Bone marrow (tissue), 2 donors: ENCODE measurements at regions not wholly inside any gene's neighbourhood (a gene's known extent, or its start where the extent isn't known, plus 50 kb on each side); places are given as distances from the start of the nearest gene placed in this dataset.
"Not testable (repeated sequence)": the region's sequence is repeated elsewhere in the genome, so short reads cannot be mapped to it uniquely, and the experiment has no call there.

ENCODE experiments used
- DNase-seq, 2 donors: peaks; one replicate each; lab custom pipeline; 2025; lab: John Stamatoyannopoulos, UW

DNA sequence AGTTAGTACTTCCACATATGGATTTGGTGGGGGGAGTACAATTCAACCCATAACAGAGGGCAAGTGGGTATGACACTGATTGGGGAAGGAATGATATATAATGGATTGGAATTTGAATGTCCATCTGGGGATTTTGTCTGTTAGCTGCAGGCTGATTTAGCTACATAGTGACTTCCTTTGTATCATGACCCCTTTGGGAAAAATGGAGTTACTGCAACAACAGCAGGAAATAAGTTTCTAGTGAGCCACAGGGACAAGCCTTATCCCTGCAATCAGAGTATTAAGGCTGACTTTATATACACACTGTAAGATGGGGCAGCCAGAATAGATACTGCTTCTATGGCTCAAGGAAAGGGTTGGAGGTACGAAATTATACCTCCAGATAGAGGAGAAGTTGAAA lies 404.4 kb upstream of the MEIS1 start:
- no peak for DNase-seq

DNA sequence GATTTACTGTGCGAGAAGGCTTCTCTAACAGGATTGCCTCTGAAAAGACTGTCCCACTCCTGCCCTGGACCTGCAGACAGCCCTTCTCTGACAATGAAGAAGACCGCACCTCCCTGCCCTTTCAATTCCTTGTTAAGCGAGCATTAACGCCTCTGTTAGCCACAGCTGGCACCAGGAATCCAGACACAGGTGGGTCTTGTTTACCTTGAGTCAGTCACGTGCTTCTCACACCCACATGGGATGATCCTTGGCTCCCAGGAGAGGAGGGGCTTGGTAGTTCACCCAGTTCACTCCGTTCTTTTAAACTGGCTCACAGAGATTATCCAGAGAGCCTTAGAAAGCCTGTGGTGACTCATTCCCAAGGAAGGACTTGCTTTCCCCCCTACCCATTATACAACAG lies 410.5 kb upstream of the MEIS1 start:
- DNase-seq: no peak

DNA sequence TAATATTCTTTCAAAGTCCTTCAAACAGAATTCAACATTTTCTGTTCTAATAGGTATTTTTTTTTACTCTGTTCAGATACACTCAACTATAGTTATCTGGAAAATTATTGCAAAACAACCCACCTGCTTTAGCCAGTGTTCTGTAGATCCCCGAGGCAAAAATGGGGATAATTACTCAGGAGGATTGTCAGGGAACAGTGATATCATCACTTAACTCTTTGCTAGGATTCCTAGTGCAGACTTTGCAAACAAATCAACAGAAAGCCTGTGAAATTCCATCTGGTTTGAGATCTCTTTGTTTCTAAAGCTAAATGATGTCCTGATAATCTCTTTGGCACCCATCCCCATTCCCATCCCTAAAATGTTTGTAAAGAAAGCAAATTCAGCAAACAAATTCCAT lies 413.6 kb upstream of the MEIS1 start:
- no peak for DNase-seq

GRCh38 chr2:66017763-66018162 lies 417.2 kb upstream of the MEIS1 start:
- DNase-seq: no peak

GRCh38 chr2:66014450-66014849 lies 420.5 kb upstream of the MEIS1 start:
- no peak for DNase-seq

- no peak for DNase-seq
These were observed 421.5 kb upstream of the MEIS1 start for GRCh38 chr2:66013456-66013855.

DNA sequence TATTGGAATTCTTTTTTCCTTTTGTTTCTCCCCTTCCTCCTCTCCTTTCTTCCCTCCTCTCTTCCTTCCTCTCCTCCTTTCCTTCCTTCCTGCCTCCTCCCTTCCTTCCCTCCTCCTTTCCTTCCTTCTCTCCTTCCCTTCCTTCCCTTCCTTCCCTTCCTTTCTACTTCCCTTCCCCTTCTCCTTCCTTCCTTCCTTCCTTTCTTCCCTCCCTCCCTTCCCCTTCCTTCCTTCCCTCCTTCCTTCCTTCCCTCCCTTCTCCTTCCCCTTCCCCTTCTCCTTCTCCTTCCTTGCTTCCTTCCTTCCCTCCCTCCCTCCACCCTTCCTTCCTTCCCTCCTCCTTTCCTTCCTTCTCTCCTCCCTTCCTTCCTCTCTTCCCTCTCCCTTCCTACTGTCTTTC lies 431.0 kb upstream of the MEIS1 start:
- no peak for DNase-seq

- DNase-seq: no peak
These were observed 433.4 kb upstream of the MEIS1 start for GRCh38 chr2:66001538-66001937.

- no peak for DNase-seq
These were observed 434.0 kb upstream of the MEIS1 start for GRCh38 chr2:66000901-66001300.

GRCh38 chr2:65999796-66000195 lies 435.1 kb upstream of the MEIS1 start:
- no peak for DNase-seq

DNA sequence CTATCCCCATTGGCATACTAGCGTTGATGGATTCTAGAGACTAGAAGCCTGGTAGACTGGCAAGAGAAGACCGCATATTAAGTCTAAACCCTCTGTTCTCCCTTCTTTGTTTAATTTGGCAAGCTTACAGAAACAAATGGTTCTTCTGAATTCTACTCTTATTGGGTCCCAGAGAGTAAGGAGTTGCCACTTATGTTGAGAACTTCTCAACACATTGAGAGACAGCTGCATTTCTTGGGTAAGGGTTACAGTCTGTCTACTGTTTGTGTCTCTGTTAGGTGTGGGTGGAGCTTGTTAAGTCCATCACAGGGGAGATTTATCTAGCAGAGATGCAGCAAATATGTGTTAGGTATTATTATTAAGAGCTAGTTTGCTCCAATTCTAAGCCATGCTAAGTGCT lies 435.8 kb upstream of the MEIS1 start:
- DNase-seq: no peak

- DNase-seq: no peak
These were observed 437.0 kb upstream of the MEIS1 start for GRCh38 chr2:65997961-65998360.

GRCh38 chr2:65992198-65992554 lies 442.7 kb upstream of the MEIS1 start:
- no peak for DNase-seq

- DNase-seq: no peak
These were observed 443.3 kb upstream of the MEIS1 start for GRCh38 chr2:65991381-65992197.

- DNase-seq: no peak
These were observed 448.9 kb upstream of the MEIS1 start for GRCh38 chr2:65985986-65986385.

DNA sequence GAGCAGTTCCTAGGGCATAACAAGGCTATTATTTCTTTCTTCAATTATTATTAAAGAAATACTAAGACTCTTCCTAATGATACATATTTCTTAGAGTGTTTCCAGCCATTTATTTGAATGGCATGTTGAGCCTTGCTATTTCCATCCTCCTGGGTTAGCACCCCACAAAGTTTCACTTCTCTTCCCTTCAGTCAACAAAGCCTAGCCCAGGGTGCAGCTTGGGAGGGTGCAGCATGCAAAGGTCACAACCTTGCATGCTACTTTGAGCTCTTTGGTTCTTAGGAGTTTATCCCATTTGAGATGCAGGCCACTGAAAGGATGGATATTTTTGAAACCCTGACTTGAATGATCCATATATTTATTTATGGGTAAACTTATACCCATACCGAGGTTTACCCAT lies 454.4 kb upstream of the MEIS1 start:
- DNase-seq: no peak

GRCh38 chr2:65979446-65979845 lies 455.5 kb upstream of the MEIS1 start:
- DNase-seq: no peak

- DNase-seq: no peak
These were observed 460.7 kb upstream of the MEIS1 start for GRCh38 chr2:65974067-65974723.

GRCh38 chr2:65969161-65969560 lies 465.8 kb upstream of the MEIS1 start:
- DNase-seq: no peak

GRCh38 chr2:65963303-65963702 lies 471.6 kb upstream of the MEIS1 start:
- not testable (repeated sequence) for DNase-seq

- no peak for DNase-seq
These were observed 474.0 kb upstream of the MEIS1 start for GRCh38 chr2:65960953-65961352.

DNA sequence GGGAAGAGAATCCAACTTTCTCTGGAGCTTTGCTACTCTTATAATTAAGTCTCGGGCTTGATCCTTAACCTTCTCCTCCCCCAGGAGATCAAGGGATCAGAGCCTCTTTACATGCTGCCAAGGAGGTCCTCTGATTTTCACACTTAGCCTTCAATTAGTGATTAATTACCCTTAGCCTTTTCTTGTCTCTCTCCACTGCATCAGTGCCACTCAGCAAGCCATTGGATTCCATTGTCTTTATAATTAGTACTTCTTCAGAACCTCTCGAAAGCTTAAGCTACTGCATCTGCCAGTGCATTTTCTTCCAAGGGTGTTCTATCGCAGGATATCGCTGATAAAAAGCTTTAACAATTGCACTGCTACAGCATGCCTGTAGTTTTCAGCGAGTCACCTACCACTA lies 477.0 kb upstream of the MEIS1 start:
- no peak for DNase-seq

GRCh38 chr2:65957454-65957853 lies 477.5 kb upstream of the MEIS1 start:
- no peak for DNase-seq

GRCh38 chr2:65955259-65955658 lies 479.7 kb upstream of the MEIS1 start:
- no peak for DNase-seq
